ENCODE measurements at regions not wholly inside any gene's neighbourhood (a gene's known extent, or its start where the extent isn't known, plus 50 kb on each side); places are given as distances from the start of the nearest gene placed in this dataset.

GRCh38 chr15:45980366-45980765 lies 345.5 kb downstream of the SQOR start:
- TF ChIP-seq POLR2A (IDR thresholded peaks at IDR 0.05) (no peak), CTCF (IDR thresholded peaks at IDR 0.05) (no peak)
